ENCODE measurements at regions not wholly inside any gene's neighbourhood (a gene's known extent, or its start where the extent isn't known, plus 50 kb on each side); places are given as distances from the start of the nearest gene placed in this dataset.

- TF ChIP-seq CTCF (optimal IDR thresholded peaks at IDR 0.05 in 1 of 3, IDR thresholded peaks at IDR 0.05 in 1 of 3, conservative IDR thresholded peaks at IDR 0.05 in 1 of 3; ENCODE audit: extremely low read depth in 1 of 3, insufficient read depth in 2 of 3, low read length in 3 of 3) (no peak), EZH2 (IDR thresholded peaks at IDR 0.05; ENCODE audit: low read length) (no peak)
Measured at GRCh38 chr17:27082775-27083154, 211.1 kb upstream of the WSB1 start.

Measured in keratinocyte (primary cell).